ENCODE measurements at regions not wholly inside any gene's neighbourhood (a gene's known extent, or its start where the extent isn't known, plus 50 kb on each side); places are given as distances from the start of the nearest gene placed in this dataset.
A peak's percentile ranks its signal among the peaks of the same experiment; 100 is the strongest.
"Not testable (repeated sequence)": the region's sequence is repeated elsewhere in the genome, so short reads cannot be mapped to it uniquely, and the experiment has no call there.

DNA sequence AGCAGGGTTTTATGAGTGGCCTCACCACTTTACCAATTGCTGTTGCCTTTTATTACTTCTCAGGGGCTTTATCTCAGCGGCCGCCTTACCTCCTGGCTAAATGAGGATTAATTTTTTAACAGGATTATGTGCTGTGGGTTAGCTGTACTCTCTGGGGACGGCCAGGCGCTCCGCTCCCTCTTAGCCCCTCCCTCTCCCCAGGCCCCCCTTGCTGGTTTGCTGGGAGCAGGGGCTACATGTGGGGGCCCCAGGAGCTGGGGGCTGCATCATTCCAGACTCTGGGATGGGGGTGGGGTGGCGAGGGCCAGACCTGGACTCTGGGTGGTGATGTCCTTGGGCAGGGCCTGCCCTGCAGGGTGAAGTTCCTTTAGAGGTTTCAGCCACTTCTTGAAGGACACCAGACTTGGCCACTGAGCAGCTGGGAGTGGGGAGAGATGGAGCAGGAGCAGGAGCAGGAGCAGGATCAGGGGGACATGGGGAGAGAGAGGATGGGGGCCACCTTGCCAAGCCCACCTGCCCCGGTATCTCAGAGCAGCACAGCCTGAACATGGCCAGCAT is 196.1 kb downstream of the GOLGA6L6 start:
- TF ChIP-seq, protein P1, sequence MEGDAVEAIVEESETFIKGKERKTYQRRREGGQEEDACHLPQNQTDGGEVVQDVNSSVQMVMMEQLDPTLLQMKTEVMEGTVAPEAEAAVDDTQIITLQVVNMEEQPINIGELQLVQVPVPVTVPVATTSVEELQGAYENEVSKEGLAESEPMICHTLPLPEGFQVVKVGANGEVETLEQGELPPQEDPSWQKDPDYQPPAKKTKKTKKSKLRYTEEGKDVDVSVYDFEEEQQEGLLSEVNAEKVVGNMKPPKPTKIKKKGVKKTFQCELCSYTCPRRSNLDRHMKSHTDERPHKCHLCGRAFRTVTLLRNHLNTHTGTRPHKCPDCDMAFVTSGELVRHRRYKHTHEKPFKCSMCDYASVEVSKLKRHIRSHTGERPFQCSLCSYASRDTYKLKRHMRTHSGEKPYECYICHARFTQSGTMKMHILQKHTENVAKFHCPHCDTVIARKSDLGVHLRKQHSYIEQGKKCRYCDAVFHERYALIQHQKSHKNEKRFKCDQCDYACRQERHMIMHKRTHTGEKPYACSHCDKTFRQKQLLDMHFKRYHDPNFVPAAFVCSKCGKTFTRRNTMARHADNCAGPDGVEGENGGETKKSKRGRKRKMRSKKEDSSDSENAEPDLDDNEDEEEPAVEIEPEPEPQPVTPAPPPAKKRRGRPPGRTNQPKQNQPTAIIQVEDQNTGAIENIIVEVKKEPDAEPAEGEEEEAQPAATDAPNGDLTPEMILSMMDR (IDR thresholded peaks at IDR 0.05; ENCODE audit: low read depth, low read length) = no peak
- no peak overlapping the region for H3K4me3 ChIP-seq (ENCODE audit: low read depth, low read length)
- in situ Hi-C loops (cut with HindIII; ENCODE audit: low sequenced_read_pairs) = no loop called here
- no peak for DNase-seq (ENCODE audit: low read depth, low spot score)

- in situ Hi-C loops (cut with HindIII; ENCODE audit: low sequenced_read_pairs) = no loop called here
- no peak overlapping the region for H3K4me3 ChIP-seq (ENCODE audit: low read depth, low read length)
- TF ChIP-seq, protein P1 (IDR thresholded peaks at IDR 0.05; ENCODE audit: low read depth, low read length) = no peak
- DNase-seq (ENCODE audit: low read depth, low spot score) = no peak
Observed at GRCh38 chr15:20344601-20345400, 196.8 kb downstream of the GOLGA6L6 start.

DNA sequence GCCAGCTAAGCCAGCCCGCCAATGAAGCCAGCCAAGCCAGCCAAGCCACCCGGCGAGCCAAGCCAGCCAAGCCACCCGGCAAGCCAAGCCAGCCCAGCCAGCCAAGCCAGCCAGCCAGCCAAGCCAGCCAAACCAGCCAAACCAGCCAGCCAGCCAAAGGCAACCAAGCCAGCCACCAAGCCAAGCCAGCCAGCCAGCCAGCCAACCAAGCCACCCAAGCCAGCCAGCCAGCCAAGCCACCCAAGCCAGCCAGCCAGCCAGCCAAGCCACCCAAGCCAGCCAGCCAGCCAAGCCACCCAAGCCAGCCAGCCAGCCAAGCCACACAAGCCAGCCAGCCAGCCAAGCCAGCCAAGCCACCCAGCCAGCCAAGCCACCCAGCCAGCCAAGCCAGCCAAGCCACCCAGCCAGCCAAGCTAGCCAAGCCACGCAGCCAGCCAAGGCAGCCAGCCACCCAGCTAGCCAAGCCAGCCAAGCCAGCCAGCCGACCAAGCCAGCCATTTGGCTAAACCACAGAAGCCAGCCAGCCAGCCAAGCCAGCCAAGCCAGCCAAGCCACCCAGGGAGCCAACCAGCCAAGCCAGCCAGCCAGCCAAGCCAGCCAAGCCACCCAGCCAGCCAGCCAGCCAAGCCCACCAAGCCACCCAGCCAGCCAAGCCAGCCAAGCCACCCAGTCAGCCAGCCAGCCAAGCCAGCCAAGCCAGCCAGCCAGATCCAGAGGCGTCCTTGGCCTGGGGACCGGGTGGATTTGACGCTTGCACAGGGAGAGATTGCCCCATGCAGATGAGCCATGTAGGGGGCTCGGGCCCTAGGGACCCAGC is 198.0 kb downstream of the GOLGA6L6 start:
- H3K4me3 ChIP-seq (ENCODE audit: low read depth, low read length); in situ Hi-C loops (cut with HindIII; ENCODE audit: low sequenced_read_pairs); DNase-seq (ENCODE audit: low read depth, low spot score): not testable (repeated sequence)

- H3K4me3 ChIP-seq (ENCODE audit: low read depth, low read length); DNase-seq (ENCODE audit: low read depth, low spot score); in situ Hi-C loops (cut with HindIII; ENCODE audit: low sequenced_read_pairs): not testable (repeated sequence)
Observed at GRCh38 chr15:20342601-20343394, 198.8 kb downstream of the GOLGA6L6 start.

DNA sequence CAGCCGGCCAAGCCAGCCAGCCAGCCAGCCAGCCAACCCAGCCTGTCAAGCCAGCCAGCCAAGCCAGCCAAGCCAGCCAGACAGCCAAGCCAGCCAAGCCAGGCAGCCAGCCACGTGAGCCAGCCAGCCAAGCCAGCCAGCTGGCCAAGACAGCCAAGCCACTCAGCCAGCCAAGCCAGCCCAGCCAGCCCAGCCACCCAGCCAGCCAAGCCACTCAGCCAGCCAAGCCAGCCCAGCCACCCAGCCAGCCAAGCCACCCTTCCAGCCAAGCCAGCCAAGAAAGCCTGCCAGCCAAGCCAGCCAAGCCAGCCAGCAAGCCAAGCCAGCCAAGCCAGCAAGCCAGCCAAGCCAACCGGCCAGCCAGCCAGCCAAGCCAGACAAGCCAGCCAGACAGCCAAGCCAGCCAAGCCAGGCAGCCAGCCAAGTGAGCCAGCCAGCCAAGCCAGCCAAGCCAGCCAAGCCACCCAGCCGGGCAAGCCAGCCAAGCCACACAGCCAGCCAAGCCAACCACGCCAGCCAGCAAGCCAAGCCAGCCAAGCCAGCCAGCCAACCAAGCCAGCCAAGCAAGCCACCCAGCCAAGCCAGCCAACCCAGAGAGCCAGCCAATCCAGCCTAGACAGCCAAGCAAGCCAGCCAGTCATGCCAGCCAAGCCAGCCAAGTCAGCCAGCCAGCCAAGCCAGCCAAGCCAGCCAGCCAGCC is 199.5 kb downstream of the GOLGA6L6 start:
- in situ Hi-C loops (cut with HindIII; ENCODE audit: low sequenced_read_pairs) = no loop called here
- H3K4me3 ChIP-seq (ENCODE audit: low read depth, low read length) = no peak overlapping the region
- TF ChIP-seq, protein P1 (IDR thresholded peaks at IDR 0.05; ENCODE audit: low read depth, low read length) = no peak
- DNase-seq (ENCODE audit: low read depth, low spot score) = no peak

GRCh38 chr15:20340931-20341661 is 200.5 kb downstream of the GOLGA6L6 start:
- DNase-seq (ENCODE audit: low read depth, low spot score) = peak; percentile 34
- H3K4me3 ChIP-seq (ENCODE audit: low read depth, low read length) = no peak overlapping the region
- TF ChIP-seq, protein P1 (IDR thresholded peaks at IDR 0.05; ENCODE audit: low read depth, low read length) = no peak
- in situ Hi-C loops (cut with HindIII; ENCODE audit: low sequenced_read_pairs) = no loop called here
